Right lobe of liver (tissue), 6 donors: ENCODE measurements at regions not wholly inside any gene's neighbourhood (a gene's known extent, or its start where the extent isn't known, plus 50 kb on each side); places are given as distances from the start of the nearest gene placed in this dataset.

Experiments used
- ATAC-seq, 4 donors: fragments of 200-7000 bp; cut with Tn5 transposase; one replicate each; pipeline ENCODE4 v1.9.1; 2020; ENCODE audit warnings: mild to moderate bottlenecking in 4 of 4, moderate library complexity in 4 of 4
- DNase-seq, 3 donors: peaks; one replicate each; pipeline ENCODE4 v3.0.0-alpha.2; 2020
- H3K27ac ChIP-seq, 3 donors: fragments of 200-600 bp; one replicate each; pipeline ENCODE4 v1.8.0; 2022
- H3K27me3 ChIP-seq, 2 donors: fragments of 200-600 bp; one replicate each; pipeline ENCODE4 v1.8.0; 2022
- H3K36me3 ChIP-seq, 4 donors: fragments of 200-600 bp; sonication (generic) in 1 of 4; one replicate each; pipeline versions ENCODE4 v1.5.1 to v1.8.0; 2017 to 2022; ENCODE audit warnings: control low read depth in 1 of 4
- H3K4me1 ChIP-seq, 4 donors: fragments of 200-600 bp; sonication (generic) in 1 of 4; one replicate each; pipeline versions ENCODE4 v1.5.1 to v1.8.0; 2017 to 2022; ENCODE audit warnings: control low read depth in 1 of 4
- H3K4me3 ChIP-seq, 3 donors: fragments of 200-600 bp; one replicate each; pipeline ENCODE4 v1.8.0; 2022
- H3K9me3 ChIP-seq, 4 donors: fragments of 200-600 bp; sonication (generic) in 1 of 4; one replicate each; pipeline versions ENCODE4 v1.5.1 to v1.8.0; 2017 to 2022; ENCODE audit warnings: control low read depth in 1 of 4
- POLR2A ChIP-seq: fragments of 450-650 bp; IDR thresholded peaks from one replicate; pipeline ENCODE4 v1.6.1; 2017; ENCODE audit warnings: antibody characterized with exemption, mild to moderate bottlenecking
- WGBS: methylation state at CpG from one replicate; pipeline ENCODE4 v1.1.6; 2018; ENCODE audit warnings: low coverage, low lambda C conversion rate; ENCODE audit not compliant: insufficient coverage; ENCODE audit errors: missing lambda C conversion rate; 5-methylcytosine and 5-hydroxymethylcytosine counted together
- intact Hi-C, 2 donors: fragments of 100-400 bp; cut with DNase I; formaldehyde crosslinking; loops; one replicate each; pipeline versions ENCODE4 v1.11.2 to v1.14.1; 2022
- TF ChIP-seq, protein P1 (sequence below), 4 donors: fragments of 200-600 bp in 3 of 4; fragments of 450-650 bp in 1 of 4; IDR thresholded peaks; one replicate each; pipeline versions ENCODE4 v1.5.1 to v1.8.0; 2016 to 2022; ENCODE audit warnings: antibody characterized with exemption in 4 of 4, mild to moderate bottlenecking in 2 of 4
- donor health status: DM: no; HTN: yes; CAD: no.
- donor health status: DM: no; HTN: no; CAD: no.
- donor health status: DM: no; HTN: no; CAD: no.
- donor health status: DM: no; HTN: yes; CAD: no.
- donor health status: DM: no; HTN: yes; CAD: no.

DNA sequence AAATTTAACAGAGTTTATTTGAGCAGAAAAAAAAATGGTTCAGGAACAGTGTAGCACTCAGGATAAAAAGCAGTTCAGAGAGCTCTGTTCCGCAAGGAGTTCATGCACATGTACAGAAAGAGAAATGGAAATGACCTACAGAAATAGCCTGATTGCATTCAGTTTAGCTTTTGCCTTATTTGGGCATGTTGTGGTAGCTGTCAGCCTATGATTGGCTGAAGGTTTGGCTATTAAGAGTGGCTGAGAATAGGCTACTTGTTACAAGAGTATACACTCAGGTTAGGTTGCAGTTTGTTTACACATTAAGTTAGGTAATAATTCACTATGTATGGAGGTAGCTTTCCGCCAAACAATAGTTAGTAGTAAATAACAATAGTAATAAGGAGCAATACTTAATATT, 511.0 kb upstream of the TMPRSS15 start:
- H3K27me3 ChIP-seq, result no peaks in the 10 kb centered on the region
- ATAC-seq (no peak), DNase-seq (no peak)
- H3K9me3 ChIP-seq, result no peaks in the 10 kb centered on the region
- no peak for TF ChIP-seq POLR2A
- TF ChIP-seq, protein P1, sequence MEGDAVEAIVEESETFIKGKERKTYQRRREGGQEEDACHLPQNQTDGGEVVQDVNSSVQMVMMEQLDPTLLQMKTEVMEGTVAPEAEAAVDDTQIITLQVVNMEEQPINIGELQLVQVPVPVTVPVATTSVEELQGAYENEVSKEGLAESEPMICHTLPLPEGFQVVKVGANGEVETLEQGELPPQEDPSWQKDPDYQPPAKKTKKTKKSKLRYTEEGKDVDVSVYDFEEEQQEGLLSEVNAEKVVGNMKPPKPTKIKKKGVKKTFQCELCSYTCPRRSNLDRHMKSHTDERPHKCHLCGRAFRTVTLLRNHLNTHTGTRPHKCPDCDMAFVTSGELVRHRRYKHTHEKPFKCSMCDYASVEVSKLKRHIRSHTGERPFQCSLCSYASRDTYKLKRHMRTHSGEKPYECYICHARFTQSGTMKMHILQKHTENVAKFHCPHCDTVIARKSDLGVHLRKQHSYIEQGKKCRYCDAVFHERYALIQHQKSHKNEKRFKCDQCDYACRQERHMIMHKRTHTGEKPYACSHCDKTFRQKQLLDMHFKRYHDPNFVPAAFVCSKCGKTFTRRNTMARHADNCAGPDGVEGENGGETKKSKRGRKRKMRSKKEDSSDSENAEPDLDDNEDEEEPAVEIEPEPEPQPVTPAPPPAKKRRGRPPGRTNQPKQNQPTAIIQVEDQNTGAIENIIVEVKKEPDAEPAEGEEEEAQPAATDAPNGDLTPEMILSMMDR (IDR thresholded peaks at IDR 0.05), result no peak
- WGBS, result 43% methylated on average over 2 of the region's 2 CpGs
- H3K36me3 ChIP-seq, result no peaks in the 10 kb centered on the region
- H3K4me1 ChIP-seq, result no peaks in the 10 kb centered on the region
- intact Hi-C loops, result no loop called here
- H3K27ac ChIP-seq, result no peak overlapping the region
- no peak overlapping the region for H3K4me3 ChIP-seq

DNA sequence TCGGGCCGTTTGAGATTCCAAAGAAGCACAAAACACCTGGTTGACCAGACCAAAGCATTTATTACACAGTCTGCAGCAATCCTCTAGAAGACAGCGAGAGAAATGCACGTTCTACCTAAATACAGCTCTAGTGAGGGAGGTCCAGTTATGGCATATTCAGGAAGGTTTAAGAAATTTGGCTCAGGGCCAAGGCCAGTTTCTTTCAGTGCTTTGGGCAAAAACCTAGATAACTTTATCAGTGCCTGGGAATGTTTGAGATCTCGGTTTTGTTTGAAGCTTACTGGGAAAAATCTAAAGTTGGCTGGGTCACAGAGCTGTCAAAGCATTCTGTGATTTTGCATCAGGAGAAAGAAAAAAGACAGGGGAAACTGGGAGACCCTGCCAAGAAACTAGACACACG, 514.0 kb upstream of the TMPRSS15 start:
- Histone ChIP-seq H3K4me3 (no peak overlapping the region), H3K4me1 (no peaks in the 10 kb centered on the region), H3K9me3 (no peaks in the 10 kb centered on the region), H3K36me3 (no peaks in the 10 kb centered on the region), H3K27me3 (no peaks in the 10 kb centered on the region), H3K27ac (no peak overlapping the region)
- TF ChIP-seq, protein P1 (IDR thresholded peaks at IDR 0.05), result no peak
- TF ChIP-seq POLR2A, result no peak
- no peak for ATAC-seq
- intact Hi-C loops, result no loop called here
- no peak for DNase-seq
- WGBS, result 55% methylated on average over 6 of the region's 6 CpGs

DNA sequence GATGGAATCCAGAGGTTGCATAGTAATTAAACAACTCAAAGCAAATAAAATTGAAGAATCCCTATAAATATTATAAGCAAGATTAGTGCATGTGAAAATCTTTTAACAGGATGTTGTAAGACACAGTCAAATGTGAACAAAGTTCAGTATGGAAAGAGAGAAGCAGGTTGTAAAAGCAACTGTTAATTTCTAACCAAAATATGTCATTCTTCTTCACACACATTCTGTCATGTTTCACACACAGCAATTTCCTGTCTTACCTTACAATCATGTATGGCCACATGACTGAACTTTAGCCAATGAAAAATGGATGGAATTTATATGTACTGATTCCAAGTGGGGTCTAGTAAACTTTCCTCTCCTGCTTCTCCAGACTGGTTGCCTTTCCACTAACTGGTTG, 527.7 kb upstream of the TMPRSS15 start:
- H3K9me3 ChIP-seq, result no peaks in the 10 kb centered on the region
- no peaks in the 10 kb centered on the region for H3K36me3 ChIP-seq
- H3K4me1 ChIP-seq, result no peaks in the 10 kb centered on the region
- no peaks in the 10 kb centered on the region for H3K27me3 ChIP-seq
- no peak for TF ChIP-seq POLR2A
- TF ChIP-seq, protein P1 (IDR thresholded peaks at IDR 0.05), result no peak
- H3K27ac ChIP-seq, result no peak overlapping the region
- ATAC-seq (no peak), DNase-seq (no peak)
- H3K4me3 ChIP-seq, result no peak overlapping the region
- intact Hi-C loops, result no loop called here

DNA sequence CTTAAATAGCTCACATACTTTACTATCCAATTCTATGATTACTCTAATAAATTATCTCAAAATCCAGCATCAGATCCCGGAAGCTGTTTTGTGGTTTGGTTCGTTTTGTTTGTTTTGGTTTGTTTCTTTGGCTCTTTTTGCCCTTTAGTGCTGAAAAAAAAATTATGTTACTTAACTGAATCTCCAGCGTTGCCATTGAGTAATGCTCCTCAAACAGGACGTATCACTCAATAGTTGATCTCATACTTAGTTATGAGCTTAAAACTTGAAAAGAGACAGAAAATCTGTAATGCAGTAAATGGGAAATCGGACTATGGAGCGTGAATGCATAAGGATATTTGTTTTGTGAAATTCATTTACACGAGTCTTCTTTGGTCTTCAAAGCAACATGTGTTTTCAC, 533.8 kb upstream of the TMPRSS15 start:
- no peak for DNase-seq
- intact Hi-C loops, result no loop called here
- ATAC-seq, result no peak
- Histone ChIP-seq H3K36me3 (no peaks in the 10 kb centered on the region), H3K27me3 (no peaks in the 10 kb centered on the region), H3K9me3 (no peaks in the 10 kb centered on the region), H3K4me1 (no peaks in the 10 kb centered on the region), H3K4me3 (no peak overlapping the region), H3K27ac (no peak overlapping the region)
- WGBS, result 58% methylated on average over 7 of the region's 7 CpGs
- TF ChIP-seq POLR2A, result no peak
- TF ChIP-seq, protein P1 (IDR thresholded peaks at IDR 0.05), result no peak

DNA sequence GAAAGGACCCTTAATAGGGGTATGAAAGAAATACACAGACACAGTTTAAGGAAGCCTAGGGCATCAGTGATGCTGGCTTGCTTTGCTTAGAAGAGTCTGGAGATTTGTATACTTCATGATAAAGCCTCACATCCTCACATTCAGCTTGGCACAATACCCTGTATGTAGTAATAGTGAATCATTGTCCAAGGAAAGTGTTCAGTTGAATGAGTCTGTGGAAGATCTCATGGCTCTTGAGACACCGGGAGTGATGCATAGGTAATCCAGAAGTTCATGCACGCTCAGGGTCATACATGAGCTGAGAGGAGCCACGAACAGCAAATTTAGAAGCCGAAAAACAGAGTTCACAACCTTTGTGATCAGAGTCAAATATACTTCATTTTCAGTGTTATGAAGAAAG, 537.2 kb upstream of the TMPRSS15 start:
- Histone ChIP-seq H3K4me1 (no peaks in the 10 kb centered on the region), H3K27me3 (no peaks in the 10 kb centered on the region), H3K9me3 (no peaks in the 10 kb centered on the region), H3K36me3 (no peaks in the 10 kb centered on the region), H3K27ac (no peak overlapping the region), H3K4me3 (no peak overlapping the region)
- no peak for ATAC-seq
- no peak for TF ChIP-seq POLR2A
- TF ChIP-seq, protein P1 (IDR thresholded peaks at IDR 0.05), result no peak
- no peak for DNase-seq
- WGBS, result 63% methylated on average over 4 of the region's 4 CpGs
- intact Hi-C loops, result no loop called here
